GM18498 (cell line): ENCODE measurements at regions not wholly inside any gene's neighbourhood (a gene's known extent, or its start where the extent isn't known, plus 50 kb on each side); places are given as distances from the start of the nearest gene placed in this dataset.

Source experiments
- ATAC-seq: cut with Tn5 transposase; IDR thresholded peaks from one replicate; pipeline ENCODE4 v1.9.1; 2021; ENCODE audit warnings: mild to moderate bottlenecking, moderate library complexity; ENCODE audit not compliant: unreplicated experiment

DNA sequence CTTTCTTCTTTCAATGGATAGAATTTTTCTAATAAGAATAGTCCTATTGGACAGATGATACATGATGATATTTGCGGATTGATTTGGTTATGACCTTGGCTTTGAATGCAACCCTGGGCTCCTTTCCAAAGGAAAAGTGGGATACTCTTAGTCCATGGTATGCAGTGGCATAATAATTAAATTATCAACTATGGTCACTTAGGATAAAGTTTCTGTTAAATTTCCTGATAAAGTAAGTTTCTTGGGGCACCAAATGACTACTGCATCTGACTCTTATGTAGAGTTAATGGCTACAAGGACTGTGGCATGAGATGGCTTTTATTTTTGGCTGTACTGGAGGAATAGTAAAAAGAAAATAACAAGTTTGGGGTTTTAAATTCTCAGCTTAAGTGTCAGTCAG, 126.7 kb downstream of the QPCT start:
- ATAC-seq = no peak

DNA sequence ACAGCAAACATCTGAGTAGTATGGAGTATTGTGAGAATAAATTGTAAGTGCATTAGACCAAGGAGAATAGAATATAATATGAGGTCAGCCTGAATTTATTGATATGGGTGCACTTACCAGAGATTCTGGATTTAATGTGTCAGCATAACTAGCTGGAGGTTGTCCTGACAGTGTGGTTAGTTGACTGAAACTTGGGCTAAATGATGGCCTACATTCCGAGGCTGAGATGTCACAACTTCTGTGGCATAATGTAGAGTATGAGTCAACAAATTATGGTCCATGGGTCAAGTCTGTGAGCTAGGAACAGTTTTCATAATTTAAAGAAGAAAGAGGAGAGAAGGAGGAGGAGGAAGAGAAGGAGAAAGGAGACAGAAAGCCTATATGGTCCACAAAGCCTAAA, 127.6 kb downstream of the QPCT start:
- no peak for ATAC-seq

DNA sequence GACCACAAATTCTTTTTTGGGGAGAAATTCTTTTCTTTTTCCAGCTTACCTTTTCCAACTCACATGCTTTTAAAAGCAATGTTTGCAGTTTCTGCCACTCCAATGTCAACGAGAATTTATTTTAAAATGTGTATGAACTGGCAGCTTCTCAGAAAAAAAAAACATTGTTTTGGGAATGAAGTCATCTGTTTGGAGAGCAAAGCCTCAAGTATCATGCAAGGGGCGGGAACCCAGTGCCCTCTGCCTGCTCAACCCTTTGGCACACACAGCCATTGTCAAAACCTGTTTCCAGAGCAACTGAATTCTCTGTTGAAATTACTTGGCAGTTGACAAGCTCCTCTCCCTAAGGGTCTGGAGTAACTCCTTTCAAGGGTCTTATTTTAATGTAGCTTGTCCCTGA, 128.5 kb downstream of the QPCT start:
- ATAC-seq = no peak

DNA sequence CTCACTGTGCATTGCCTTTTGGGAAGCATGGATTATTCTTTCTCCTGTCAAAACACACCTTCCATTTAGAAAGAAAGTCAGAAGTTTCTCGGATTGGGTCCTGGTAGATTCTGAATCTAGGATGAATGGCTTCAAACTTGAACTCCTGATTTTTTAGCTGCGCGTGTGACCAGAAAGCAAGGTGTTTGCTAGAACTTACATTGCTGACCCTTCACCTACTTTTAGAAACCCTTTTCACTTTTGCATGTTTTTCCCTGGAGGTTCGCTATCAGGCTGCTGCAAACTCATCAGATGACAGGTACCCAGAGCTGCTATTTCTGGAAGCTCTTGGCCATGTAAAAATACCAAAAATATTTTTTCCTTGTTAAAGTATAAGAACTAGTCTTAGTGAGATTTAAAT, 132.0 kb downstream of the QPCT start:
- no peak for ATAC-seq

DNA sequence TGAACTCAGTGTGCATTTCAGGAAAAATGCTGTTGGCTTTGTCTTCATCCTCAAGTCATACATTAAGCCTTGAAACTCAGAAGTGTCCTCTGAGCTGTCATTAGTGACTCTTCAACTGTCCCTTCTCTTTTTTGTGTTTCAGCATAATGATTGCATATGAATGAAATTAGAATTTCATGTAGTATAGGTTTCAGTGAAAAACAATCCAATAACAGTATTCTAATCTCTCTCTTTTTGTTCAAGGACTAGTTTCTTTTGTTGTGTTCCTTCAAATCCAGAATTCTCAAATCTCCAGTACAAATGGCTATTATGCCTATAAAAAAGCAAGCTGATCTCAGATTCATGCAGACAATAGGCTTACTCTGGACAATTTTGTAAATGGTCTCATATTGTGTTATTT, 133.5 kb downstream of the QPCT start:
- ATAC-seq = no peak

DNA sequence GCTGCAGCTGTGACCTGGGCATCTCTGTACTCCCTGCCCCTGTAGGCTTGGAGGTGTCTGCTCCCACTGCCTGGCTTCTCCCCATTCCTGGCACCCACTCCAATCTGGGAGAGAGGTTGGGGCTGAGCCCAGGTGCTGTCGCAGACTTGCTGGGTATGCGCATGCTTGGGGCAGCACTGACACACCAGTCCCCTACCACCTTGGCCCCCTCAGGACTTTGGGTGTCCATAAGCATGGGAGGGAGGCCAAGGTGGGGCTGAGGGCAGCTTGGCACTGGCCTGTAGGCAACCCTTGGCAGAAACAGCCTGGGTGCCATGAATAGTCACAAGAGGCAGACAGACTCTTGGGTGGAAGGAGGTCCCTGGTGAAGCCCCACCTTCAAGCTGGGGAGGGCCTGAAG, 136.8 kb downstream of the QPCT start:
- no peak for ATAC-seq

DNA sequence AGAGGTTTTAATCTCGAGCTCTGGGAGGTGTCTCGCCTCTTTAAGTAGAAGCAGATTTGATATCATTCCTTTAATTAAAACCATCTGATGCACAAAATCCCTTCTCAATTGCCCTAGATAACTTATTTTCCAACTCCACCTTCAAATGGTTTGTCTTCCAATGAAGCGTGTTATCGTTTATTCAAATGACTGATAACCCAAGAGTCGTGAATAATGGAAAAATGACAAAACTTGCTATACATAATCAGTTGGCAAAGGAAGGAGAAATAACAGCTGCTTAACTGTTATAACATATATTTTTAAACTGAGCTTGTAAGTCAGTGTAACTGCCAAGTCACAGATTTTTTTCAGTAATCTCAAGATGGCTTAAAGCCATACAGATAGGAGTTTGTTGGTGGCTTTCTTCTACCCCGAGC, 144.6 kb downstream of the QPCT start:
- ATAC-seq = no peak

DNA sequence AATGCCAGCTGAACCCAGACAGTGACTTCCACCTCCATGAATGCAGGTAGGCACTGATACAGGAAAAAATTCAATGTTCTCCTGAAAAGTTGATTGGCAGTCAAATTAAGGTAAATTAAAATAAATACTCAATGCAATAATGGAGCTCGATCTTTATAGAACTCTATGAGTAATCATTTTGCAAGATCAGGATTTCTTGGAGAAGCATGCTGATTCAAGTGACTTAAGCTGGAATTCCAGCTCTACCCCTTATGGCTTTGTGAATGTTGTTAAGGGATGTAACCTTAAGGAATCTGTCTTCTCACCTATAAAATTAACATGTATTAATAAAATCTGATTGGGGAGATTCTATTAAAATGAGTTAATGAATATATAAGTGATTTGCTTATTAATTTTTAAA, 145.1 kb downstream of the QPCT start:
- ATAC-seq = no peak

DNA sequence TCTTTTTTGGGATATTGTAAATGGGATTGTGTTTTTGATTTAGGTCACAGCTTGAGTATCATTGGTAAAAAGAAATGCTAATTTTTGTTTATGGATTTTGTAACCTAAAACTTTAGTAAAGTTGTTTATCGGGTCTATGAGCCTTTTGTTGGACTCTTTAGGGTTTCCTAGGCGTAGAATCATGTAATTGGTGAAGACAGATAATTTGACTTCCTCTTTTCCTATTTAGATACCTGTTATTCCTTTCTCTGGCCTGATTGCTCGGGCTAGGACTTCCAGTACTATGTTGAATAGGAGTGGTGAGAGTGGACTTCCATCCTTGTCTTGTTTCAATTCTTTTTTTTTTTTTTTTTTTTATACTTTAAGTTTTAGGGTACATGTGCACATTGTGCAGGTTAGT, 149.0 kb downstream of the QPCT start:
- ATAC-seq = no peak

DNA sequence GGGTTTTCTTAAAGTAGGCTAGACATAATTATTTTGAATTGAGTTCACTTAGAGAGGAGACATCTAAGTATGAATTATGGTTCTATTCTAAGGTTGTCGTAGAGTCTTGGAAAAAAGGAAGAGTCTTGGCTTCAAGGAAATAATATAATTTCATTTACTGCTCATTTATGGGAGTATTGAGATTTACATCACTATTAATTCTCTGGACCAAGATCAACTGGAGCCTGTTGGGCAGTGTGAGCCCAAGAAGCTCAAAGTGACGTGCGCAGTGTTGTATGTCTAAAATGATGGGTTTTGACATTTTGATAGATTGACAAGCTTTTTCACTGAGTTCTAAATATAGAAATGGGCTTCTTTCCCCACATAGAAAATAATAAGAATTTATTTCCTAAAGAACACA, 154.7 kb downstream of the QPCT start:
- ATAC-seq = no peak

DNA sequence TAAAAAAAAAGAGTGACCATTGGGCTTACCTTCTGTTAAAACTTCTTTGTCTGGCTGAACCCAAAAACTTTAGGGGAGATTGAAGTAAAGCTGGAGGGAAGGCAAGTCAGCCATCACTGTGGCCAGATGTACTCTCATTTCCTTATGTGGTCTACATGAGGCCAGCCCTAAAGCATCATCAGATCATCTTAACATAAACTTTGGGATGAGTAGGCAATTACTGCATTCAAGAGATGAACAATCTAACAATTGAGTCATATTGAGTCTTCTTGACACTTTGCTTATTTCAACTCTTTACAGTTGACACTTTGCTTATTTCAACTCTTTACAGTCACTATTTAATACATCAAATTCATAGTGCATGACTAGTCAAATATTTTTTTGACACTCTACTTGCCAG, 155.6 kb downstream of the QPCT start:
- ATAC-seq = no peak

DNA sequence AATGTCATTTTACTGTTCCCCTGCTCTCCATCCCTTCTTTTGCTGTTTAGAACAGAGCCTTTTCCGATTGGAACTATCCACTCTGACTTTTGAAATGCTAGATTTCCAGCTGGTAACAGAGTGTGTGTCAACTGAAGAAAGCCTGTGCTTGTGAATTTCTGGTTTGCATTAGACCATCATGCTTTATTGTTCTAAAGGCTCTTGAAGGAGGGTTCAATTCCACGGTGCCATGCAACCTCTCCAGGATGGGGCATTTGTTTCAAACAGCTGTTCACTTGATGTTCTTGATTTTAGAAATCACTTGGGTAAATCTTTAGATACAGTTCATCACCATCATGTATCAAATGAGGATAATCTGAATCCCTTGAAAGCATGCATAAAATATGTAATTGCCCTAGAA, 156.7 kb downstream of the QPCT start:
- ATAC-seq = no peak

DNA sequence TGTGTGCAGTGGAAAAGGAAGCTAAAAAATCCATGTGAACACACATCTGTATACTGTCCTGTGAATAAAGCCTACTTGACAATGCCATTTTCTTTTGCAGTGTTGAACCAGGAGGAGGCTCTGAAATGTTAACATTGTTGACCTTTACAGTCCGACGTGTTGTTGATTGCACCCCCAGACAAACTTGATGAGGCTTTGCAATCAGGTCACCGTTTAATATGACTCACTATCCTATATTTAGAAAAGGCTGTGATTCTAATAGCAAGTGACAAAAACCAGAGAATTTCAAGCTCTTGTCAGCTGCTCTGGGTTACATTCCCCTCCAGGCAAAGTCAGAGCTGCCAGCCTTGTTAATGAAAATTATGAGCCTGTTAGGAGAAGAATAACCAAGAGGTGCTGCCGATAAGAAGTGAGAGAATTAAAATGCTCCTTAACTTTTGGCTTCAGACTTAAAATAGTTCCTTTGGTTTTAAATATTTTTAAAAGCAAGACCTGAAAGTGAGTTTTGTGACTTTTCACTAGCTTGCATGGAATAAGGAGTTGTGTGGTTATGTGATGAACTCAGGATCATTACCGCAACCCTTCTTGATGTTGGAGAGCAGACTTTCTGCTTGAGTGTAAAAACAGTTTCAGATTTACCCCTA, 162.1 kb downstream of the QPCT start:
- no peak for ATAC-seq

DNA sequence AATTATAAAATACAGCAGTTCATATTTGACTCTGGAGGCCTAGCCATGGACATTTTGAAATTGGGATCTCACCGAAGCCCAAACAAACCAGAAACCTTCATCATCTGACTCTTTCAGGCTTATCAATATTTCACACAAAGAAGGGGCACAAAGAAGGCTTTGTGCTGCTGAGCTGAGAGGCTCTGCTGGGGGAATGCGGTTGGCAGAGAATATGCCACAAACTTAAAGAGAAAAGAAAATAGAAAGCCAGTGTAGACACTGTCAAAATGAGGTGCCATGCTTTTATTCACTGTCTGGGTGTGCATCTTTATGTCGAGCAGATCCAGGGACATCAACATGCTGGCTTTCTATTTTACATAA, 162.6 kb downstream of the QPCT start:
- ATAC-seq = no peak

DNA sequence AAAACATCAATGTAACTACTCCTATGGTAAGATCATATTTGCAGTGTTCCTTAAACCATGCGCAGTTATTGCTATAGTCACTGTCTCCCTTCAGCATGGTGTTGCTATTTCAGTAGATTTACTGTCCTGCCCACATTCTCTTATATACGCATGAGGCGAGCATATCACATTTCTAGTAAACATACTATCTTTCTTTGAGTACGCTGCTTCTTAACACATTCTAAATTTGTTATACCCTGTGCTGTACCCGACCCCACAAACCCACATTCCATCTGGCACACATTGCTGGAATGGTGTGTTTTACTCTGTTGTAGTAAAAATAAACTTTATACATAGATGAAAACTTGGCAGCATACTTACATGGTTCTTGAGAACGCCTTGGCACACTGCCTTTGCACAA, 163.3 kb downstream of the QPCT start:
- ATAC-seq = no peak

DNA sequence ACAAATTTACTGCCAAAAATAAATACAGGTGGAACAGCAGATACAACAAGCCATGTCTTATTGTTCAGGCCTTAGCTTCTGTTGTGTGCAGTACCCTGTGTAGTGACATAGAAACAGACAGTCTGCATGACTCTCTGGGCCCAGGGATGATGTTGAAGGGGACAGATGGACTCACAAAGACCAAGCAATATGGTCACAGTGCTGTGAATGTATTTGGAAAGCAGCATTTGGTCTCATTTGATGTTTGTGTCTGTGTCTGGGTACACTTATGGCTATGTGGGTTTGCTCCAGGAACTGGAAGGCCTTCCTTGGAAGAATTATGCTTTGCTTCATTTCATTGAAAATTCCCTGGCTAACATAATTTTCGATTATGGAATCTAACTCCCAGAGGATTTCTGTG, 158.5 kb downstream of the CDC42EP3 start:
- ATAC-seq = no peak

DNA sequence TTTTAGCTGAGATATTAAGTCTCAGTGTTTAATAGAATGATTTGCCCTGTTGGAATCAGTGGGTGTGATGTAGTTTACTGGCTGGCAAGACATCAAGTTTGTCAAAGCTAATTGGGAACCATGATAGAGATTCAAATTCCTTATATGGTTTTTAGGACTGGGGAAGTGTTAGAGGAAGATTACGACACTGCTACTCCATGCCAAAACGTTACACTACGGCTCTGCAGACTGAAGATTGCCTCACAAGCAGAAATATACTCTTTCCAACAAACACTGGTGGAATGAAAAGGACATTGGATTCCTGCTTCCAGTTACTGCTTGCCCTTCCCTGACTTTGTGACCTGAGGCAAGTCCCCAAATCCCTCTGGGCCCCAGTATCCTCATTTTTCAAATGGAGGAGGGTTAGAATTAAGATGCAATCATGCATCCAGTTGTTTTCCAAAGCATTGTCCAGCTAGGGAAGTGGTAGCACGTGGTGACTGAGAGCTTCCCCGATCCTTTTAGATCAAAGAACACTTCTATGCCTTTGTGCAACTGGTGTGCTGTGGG, 147.6 kb downstream of the CDC42EP3 start:
- no peak for ATAC-seq

DNA sequence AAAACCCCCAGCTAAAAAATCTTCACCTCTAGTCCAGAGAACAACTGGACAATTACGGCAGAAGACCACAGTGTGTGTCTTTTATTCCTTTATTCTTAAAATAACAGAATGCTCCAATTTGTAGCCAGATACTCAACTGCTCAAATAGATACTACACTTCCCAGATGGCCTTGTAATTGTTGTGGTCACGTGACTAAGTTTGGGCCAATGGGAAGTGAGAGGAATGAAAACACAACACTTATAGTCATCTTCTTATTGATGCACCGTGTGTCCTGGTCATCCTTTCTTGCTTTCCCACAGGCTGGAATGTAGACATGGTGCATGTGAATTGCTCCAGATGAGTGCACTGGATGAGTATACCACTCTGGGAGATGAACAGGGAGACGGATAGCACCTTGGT, 145.1 kb downstream of the CDC42EP3 start:
- ATAC-seq = no peak

DNA sequence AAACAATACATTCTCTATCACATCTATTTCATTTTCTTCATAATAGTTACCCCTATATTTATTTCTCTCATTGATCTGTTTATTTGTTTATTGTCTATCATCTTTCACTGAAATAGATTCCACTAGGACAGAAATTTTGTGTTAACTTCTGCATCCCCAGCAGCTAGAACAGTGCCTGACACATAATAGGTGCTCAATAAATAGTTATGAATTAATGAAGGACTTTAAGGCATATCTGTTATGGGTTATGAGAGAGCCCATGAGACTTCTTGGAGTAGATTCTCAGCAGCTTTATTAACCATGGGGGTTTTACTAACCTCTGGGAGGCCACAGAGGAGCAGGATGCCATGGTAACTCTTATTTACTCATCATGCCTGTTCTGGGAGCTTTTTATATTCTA, 144.6 kb downstream of the CDC42EP3 start:
- ATAC-seq = no peak

DNA sequence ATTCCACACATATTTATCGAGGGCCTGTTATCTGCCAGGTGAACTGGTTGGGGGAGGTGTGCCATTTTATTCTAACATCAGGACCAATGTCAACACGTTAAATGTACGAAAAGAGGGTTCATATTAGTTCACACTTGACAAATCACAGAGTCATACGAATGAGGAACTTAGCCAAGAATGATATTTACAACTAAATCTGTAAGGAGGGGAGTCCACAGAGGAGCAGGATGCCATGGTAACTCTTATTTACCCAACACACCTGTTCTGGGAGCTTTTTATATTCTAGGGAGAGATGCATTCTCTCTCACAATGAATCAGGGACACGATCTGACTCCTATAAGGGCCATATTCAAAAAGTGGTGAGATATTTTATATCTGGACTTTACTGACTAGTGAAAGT, 144.1 kb downstream of the CDC42EP3 start:
- no peak for ATAC-seq

DNA sequence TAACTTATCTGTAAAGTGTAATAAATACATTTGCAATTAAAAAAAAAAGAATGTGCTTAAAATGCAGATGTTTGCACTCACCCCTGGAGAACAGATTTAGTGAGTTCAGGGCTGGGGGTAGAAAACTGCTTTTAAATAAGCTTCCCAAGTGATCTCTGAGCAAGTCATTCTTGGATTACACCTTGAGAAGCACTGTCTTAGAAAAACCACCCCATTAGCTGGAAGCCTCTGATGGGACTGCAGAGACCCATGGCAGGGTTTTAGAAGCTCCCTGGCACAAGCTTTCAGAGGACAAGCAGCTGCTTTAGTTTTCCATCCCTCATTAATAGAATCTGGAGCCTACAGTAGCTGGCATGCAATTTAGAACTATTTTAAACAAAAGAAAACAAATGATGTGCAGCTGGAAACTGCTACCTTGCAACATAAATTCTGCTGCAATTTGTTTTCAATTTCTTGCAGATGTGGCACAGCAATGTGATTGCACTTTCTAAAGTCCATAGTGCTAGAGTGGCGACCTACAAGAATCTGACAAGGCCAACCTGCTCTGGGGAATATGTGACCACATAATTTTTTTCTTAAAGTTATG, 141.5 kb downstream of the CDC42EP3 start:
- ATAC-seq = no peak

DNA sequence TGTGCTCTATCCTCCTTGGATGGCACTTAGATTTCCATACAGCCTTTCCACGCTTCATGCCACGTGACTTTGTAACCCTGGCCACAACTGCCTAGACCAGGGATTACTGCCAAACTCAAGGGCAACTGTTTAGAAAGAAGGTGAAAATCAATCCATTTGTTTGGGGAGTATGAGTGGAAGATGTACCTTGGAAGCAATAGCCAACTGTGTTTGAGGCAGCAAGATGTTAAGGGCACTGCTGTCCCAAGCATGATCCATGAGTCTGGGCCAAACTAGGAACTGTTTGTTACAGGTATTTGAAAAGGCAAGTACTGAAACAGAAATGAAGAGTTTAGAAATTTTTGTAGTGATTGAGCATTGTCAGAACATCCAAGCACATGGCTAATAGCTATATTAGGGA, 138.9 kb downstream of the CDC42EP3 start:
- no peak for ATAC-seq

DNA sequence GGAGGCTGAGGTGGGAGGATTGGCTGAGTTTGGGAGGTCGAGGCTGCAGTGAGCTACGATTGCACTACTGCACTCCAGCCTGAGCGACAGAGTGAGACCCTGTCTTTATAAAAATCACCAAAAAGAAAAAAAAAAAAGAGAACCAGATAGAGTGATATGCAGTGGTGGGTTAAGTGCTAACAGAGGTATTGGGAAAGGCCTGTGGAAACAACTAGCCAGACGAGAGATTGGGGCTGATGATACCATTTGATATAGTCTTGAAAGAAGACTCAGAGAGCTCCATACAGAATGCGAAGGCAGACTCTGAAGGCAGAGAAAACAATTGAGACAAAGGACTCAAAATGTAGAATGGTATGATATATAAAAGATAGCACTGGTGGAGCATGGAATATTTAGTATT, 134.1 kb downstream of the CDC42EP3 start:
- no peak for ATAC-seq
